ENCODE measurements at regions not wholly inside any gene's neighbourhood (a gene's known extent, or its start where the extent isn't known, plus 50 kb on each side); places are given as distances from the start of the nearest gene placed in this dataset.
"Not testable (repeated sequence)": the region's sequence is repeated elsewhere in the genome, so short reads cannot be mapped to it uniquely, and the experiment has no call there.

- not testable (repeated sequence) for TF ChIP-seq PITX1 (CRISPR knock-in tag; IDR thresholded peaks at IDR 0.05); ATF1 (CRISPR knock-in tag; IDR thresholded peaks at IDR 0.05); ETV6 (CRISPR knock-in tag; conservative IDR thresholded peaks at IDR 0.05); YY1 (IDR thresholded peaks at IDR 0.05; ENCODE audit: insufficient read depth, insufficient replicate concordance, low read depth, low read length)
These were observed 338.7 kb downstream of the VRK1 start for GRCh38 chr14:97135847-97136246.

Measured in HepG2 (cell line).